HG03175 (cell line): ENCODE measurements at regions not wholly inside any gene's neighbourhood (a gene's known extent, or its start where the extent isn't known, plus 50 kb on each side); places are given as distances from the start of the nearest gene placed in this dataset.
"Not testable (repeated sequence)": the region's sequence is repeated elsewhere in the genome, so short reads cannot be mapped to it uniquely, and the experiment has no call there.

Experiments used
- ATAC-seq: cut with Tn5 transposase; IDR thresholded peaks from one replicate; pipeline ENCODE4 v1.9.1; 2021; ENCODE audit warnings: mild to moderate bottlenecking, moderate library complexity; ENCODE audit not compliant: unreplicated experiment

DNA sequence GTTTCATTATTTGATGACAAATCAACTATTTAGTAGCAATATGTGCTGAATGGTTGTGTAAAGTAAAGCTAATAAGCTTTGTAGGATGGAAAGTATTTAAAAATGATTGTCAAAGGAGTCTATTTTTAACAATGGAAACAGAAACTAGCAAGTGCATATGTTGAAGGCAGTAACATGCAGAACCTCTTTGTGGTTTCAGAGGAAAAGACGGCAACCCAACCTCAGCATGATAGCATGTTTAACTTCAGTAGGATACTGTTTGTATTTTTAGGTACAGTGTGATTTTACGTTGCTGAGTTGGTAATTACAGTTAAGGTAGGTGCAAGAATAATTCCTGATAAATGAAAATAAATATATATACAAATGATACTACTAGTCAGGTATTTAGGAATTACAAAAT is 545.4 kb downstream of the CDY1 start:
- ATAC-seq: not testable (repeated sequence)

DNA sequence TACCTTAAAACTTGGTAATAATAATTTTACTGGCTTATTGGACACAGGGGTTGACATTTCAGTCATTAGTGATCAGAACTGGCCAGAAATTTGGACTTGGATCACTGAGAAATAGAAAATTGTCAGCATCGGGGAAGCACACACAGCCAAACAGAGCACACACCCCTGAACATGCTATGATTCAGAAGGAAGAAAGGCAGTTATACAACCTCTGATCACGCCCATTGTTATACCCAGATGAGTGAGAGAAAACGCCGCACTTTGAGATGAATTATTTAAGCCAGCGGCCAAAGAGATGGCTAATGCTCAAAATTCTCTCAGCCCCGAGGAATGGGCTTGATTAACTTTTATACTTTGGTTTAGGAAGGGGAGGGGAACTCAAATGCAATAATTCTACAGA is 557.4 kb downstream of the CDY1 start:
- not testable (repeated sequence) for ATAC-seq

GRCh38 chrY:26224974-26225373 is 603.1 kb downstream of the CDY1 start:
- ATAC-seq: not testable (repeated sequence)

GRCh38 chrY:26225468-26225867 is 603.6 kb downstream of the CDY1 start:
- peak; percentile 60 for ATAC-seq

- ATAC-seq: not testable (repeated sequence)
These were observed 619.0 kb downstream of the CDY1 start for GRCh38 chrY:26240944-26241343.

DNA sequence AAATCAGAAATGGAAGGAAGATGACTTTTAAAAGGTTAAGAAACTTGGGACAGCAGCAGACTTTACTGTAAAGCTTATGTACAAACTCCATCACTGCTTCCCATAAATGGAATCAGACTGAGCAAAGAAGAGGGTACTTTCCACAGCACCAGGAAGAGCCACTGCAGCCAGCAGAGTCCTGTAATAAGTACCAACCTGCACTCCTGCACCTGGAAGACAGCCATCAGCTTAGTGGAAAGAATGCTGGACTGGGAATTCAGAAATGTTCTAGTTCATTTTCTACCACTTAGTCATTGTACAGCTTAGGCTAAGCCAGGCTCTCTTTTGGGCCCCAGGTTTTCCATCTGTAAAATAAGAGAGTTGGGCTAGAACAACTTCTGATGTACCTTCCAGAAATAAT is 632.3 kb downstream of the CDY1 start:
- not testable (repeated sequence) for ATAC-seq

DNA sequence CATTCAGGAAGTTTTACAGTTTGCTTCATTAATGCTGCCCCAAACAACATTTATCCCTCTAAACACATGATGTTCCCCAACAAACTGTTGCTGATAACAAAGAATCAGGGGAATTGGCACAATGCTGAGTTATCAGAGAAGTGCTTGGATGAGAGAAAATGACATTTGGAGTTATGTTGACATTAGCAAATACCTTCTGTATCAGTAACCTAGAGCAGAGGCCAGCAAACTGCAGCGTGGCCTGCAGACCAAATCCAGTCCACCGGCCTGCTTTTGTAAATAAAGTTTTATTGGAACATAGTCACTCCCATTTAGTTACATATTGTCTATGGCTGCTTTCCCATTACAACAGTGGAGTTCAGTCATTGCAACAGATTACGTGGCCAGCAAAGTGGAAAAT is 643.5 kb downstream of the CDY1 start:
- not testable (repeated sequence) for ATAC-seq

GRCh38 chrY:26268421-26268820 is 646.5 kb downstream of the CDY1 start:
- ATAC-seq: not testable (repeated sequence)

DNA sequence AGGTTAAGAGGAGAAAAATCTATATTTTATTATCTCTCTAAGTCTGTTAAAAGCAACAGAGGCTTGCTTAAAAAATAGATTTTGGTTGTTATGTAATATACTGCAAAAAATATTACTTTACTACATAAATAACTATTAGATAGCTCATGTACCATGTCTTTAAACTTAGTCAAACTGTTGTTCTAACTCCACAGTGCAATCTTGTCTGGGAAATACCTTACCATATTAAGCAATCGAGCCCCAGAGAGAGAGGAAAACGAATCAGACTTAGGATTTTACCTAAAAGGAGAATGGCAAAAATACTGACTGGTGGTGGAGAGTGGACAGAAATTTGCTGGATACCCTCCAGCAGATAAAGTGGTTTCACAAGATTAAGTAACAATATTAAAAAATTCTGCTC is 647.0 kb downstream of the CDY1 start:
- ATAC-seq: not testable (repeated sequence)

GRCh38 chrY:26273089-26273488 is 651.2 kb downstream of the CDY1 start:
- not testable (repeated sequence) for ATAC-seq

DNA sequence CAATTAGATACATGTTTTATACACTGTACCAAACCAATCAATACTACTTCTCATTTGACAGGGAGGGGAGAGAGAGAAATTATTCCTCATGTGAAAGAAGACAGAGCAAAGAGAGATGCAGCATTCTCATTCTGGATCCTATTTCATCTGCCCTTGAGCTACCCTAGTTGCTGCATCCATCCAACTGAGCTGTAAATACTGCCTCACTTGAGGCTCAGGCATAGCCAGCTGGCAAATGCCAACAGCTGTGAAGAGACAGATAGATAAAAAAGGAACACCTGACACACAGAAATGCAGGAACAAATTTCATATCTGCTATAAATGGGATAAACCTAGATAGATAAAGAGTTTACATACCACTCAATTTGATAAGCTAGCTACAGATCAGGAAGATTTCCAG is 684.1 kb downstream of the CDY1 start:
- ATAC-seq: not testable (repeated sequence)

DNA sequence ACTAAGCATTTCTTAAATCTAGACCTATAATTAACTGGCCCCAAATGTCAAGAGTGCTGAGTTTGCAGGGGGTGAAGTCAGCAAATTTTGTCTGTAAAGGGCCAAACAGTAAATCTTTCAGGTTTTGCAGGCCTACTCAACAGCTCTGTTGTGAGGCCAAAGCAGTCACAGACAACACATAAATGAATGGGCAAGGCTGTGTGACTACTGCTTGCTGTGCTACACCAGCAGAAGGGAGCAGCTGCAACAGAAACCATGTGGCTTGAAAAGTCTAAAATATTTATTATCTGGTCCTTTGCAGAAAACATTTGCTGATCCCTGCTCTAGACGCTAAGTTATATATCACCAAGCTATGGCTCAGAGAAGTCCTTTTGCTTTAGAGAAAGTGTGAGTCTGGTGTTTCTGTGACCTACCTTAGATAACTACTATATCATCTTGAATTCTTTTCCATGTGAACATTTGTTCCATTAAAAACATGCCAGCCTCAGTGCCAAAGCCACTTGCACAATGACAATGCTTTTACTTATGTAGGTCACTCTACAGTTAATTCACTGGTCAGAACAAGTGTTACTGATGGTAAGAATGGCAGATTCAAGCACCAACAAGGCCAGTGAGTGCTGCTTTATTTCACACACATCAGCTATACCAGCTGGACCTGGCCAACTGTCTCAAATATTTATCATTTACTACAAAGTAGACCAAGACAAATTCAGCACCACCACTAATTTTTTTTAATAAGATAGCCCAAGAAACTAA is 684.9 kb downstream of the CDY1 start:
- not testable (repeated sequence) for ATAC-seq

- ATAC-seq: not testable (repeated sequence)
These were observed 686.4 kb downstream of the CDY1 start for GRCh38 chrY:26308308-26308707.

DNA sequence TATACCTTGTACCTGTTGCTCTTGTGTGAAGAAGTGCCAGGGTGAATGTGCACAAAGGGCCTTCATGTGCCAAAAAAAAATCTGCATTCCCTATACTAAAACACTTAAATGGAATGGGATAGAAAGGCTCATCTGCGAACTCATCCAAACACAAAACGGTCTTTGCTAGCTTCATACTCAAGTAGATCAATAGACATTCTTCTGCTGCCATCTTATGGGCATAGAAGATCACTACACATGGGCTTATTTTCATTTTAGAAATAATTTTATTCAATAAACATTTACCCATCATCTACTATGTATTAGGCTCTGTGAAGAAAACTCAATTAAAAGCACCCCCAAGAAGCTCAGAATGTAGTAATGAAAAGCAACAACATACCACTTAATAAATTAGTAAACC is 693.1 kb downstream of the CDY1 start:
- ATAC-seq: not testable (repeated sequence)

DNA sequence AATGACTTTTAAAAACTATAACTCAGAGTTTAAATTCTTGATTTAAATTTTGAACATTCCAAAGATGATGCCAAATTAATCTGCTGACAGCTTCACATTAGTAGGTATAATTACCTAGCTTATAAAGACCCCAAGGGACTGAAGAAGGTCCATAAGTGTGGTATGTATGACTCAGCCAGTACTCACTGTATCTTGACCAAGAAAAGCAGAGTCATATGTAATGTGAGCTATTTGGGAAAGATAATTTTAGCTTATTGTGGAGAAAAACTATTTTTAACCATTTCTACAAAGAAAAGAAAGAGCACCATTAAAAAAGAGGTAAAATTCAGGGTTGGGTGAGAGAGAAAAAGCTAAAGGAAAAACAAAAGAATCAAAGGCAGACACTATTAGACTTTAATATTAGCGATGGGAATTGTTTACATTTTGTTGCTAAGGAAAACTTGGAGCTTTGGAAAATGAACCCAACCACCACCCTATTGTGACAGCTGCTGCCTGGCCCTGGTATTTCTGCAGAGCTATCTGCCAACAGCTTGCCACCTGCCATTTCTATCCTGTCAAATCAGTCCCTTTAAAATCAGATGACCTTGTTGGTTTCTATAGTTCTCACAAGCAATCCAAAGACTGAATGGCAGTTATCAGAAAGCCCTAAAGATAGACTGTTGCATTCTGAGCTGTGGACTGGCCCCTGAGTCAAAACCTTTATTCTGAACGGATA is 697.7 kb downstream of the CDY1 start:
- not testable (repeated sequence) for ATAC-seq

GRCh38 chrY:26322756-26323155 is 700.8 kb downstream of the CDY1 start:
- not testable (repeated sequence) for ATAC-seq

DNA sequence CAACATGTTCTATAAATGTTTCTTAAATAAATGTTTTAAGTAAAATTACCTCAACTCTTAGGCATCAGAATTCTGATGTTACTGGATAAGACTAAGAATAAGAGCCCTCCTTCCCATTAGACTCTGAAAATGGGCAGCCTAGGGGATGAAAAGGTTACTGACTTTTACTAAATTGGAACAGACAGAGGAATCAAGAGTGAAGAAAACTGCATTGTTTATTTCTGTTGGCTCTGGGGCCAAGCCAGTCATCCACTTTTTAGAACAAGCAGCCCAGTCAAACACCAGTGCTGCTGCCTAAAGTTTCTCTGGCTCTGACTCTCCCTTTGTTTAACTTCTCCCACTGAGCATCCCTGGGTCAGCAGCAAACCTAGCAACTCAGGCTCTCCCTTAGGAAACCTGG is 731.0 kb downstream of the CDY1 start:
- ATAC-seq: not testable (repeated sequence)

- ATAC-seq: no peak
These were observed 732.3 kb downstream of the CDY1 start for GRCh38 chrY:26354191-26354590.

DNA sequence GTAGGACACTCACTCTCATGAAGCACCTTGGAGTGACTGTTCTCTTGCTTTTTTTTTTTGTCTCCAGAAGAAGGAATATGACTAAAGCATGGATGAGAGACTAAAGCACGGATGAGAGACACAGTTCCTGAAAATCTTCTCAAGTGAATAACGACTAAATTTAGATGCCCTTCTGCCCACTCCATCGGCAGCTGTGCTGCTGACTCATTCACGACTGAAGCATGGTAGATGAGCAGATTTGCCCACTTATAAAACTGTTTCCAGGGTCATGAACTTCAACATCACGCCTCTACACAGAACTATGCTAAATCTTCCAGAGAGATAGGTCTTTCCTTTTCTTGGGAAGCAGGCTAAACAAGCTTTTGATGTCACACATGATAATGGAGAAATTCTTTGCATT is 738.0 kb downstream of the CDY1 start:
- not testable (repeated sequence) for ATAC-seq

DNA sequence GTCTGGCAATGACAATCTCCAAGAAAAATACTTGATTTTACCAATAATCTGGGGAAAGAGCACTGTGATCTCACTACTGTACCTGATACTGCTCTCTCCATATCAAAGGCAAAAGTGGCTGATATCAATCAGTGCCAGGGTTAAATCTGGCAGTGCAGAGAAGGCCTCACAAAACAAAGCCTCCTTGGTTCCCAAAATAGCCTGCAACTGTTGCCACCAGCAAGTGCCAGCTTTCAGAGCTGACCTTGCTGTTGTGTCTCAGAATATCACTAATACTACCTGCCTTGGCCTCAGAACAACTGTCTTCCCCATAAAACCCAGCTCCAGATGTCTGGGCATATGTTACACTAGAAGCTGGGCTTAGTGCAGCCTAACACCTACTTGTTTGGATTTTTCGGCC is 738.6 kb downstream of the CDY1 start:
- not testable (repeated sequence) for ATAC-seq

DNA sequence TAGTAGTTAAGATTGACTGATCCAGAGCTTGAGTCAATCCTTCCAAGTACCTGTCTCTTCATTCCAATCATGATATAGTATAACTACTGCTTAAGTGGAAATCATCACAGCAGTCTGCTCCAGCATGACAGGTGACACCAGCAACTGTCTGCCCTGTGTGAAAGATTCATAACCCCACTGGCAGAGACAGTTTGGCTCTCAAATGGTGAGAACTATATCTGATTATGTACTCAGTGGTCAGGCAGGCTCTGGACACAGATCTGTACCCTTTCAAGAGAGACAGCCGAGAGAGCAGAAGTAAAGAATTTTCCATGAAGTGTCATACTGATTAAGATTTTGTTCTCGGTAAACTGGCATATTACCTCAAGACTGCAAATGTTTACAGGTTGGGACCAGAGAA is 741.5 kb downstream of the CDY1 start:
- not testable (repeated sequence) for ATAC-seq

GRCh38 chrY:26366091-26366490 is 744.2 kb downstream of the CDY1 start:
- ATAC-seq: not testable (repeated sequence)
